ENCODE measurements at regions not wholly inside any gene's neighbourhood (a gene's known extent, or its start where the extent isn't known, plus 50 kb on each side); places are given as distances from the start of the nearest gene placed in this dataset.
"Not testable (repeated sequence)": the region's sequence is repeated elsewhere in the genome, so short reads cannot be mapped to it uniquely, and the experiment has no call there.

DNA sequence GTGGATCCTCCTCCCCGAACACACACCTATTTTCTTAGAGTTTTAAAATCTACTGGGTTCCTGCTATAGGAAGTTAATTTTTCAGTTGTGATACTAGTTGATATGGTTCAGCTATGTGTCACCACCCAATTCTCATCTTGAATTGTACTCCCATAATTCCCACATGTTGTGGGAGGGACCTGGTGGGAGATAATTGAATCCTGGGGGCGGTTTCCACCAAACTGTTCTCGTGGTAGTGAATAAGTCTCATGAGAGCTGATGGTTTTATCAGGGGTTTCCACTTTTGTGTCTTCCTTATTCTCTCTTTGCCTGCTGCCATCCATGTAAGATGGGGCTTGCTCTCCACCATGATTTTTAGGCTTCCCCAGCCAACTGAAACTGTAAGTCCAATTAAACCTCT lies 571.6 kb downstream of the KCNA4 start:
- intact Hi-C loops (cut with micrococcal nuclease) = loop anchor here (5.0 to 10.0 kb wide), 2 partner anchors 400 to 492 kb away; no protein-coding TSS in a partner anchor
- DNase-seq, ATAC-seq: not testable (repeated sequence)

DNA sequence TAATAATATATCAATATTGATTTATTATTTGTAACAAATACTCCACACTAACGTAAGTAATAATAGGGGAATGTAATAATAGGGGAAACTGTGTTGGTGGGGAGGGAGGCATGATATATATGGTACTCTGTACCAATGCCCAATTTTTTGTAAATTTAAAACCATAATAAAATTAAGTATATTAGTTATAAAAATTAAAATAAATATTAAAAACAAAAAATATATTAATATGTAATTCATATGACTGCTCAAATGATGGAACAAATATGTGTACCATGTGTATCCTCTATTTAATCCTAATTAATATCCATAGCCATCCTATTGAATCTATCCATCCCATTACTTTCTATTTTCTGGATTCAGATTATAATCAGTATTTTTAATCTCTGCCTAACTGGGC lies 578.0 kb downstream of the KCNA4 start:
- intact Hi-C loops (cut with micrococcal nuclease) = loop anchor here (10.0 kb wide), 1 partner anchor 1476 kb away; no protein-coding TSS in a partner anchor
- ATAC-seq (no peak), DNase-seq (no peak)

DNA sequence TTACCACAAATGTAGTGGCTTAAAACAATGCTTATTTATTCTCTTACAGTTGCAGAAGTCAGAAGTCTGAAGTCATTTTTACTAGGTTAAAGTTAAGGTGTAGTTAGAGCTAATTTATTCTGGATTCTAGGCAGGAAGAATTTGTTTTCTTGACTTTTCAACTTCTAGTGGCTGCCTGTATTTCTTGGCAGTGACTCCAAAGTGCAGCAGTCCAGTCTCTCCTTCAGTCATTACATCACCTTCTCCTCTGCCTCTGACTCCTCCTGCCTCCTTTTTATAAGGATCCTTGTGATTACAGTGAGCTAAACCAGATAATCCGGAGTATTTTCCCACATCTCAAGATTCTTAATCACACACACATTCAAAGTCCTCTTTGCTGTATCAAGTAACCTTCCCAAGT lies 581.4 kb downstream of the KCNA4 start:
- intact Hi-C loops (cut with micrococcal nuclease) = loop anchor here (10.0 kb wide), 1 partner anchor 1479 kb away; no protein-coding TSS in a partner anchor
- DNase-seq = no peak

DNA sequence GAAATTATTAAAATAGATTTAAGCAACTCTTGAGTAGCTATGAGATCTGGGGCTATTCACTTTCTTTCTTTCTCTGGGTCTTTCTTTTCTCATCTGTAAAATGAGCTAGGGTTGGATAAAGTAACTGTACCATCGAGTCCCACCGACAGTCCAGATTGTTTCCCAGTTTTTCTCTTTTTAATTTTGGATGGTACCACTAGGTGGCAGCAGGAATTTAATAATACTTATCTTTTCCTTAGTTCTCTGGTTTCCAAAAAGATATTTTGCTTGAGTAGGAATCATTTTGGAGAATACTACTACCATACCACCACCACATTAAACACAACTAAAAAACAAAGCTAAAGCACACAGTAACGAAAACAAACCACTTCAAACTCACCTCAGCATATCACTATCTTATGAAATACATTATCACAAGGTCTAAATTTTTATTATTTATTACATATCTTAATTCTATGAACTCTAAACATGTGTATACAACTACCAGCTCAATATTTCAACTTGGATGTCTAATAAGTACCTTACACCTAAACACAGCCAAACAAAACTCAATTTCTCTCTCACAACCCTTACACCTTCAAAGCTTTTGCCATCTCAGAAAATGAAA lies 584.0 kb downstream of the KCNA4 start:
- intact Hi-C loops (cut with micrococcal nuclease) = loop anchor here (10.0 kb wide), 1 partner anchor 1482 kb away; no protein-coding TSS in a partner anchor
- DNase-seq (no peak), ATAC-seq (no peak)

More for the DNA sequence above, 581.4 kb downstream of the KCNA4 start:
- ATAC-seq = no peak

DNA sequence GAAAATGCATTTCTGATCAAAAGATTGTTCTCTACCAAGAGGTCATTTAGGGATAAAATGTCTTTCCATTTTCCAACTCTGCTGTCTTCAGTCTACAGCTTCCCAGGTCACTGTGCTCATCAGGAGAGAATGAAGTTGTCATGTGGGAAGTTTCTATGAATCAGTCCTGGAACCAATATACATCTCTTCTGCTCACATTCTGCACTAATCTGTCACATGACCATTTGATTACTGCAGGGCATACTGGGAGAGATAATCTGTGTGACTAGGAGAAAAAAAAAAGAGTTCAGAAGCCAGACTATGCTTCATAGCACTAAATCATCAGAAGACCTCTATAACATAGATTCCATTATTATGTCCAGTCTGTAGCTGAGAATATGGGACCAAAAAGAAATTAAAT lies 611.5 kb downstream of the KCNA4 start:
- ATAC-seq (no peak), DNase-seq (no peak)
- intact Hi-C loops (cut with micrococcal nuclease) = no loop called here

DNA sequence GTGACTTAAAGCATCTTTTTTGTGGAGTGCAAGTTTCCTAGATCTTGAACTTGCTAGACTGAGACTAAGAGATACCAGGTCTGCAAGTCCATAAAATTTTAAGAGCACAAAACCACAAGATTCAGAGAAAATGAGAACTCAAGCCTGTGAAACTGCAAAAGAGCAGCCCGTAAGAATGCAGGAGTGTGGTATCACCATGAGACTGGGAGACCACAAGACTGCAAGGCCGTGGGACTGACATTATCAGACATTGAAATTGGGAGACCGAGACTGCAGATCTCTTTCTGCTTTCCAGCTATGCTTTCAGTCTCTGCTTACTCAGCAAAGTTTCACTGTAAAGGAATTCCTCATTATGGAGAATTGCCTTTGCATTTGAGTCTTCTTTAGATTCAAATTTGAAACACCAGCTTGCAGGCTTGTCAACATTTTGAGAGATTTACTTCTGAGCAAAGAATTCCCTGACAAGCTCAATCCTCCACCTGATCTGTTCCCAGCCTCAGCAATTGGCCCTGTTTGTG lies 621.2 kb downstream of the KCNA4 start:
- no peak for ATAC-seq
- intact Hi-C loops (cut with micrococcal nuclease) = no loop called here
- DNase-seq = no peak

DNA sequence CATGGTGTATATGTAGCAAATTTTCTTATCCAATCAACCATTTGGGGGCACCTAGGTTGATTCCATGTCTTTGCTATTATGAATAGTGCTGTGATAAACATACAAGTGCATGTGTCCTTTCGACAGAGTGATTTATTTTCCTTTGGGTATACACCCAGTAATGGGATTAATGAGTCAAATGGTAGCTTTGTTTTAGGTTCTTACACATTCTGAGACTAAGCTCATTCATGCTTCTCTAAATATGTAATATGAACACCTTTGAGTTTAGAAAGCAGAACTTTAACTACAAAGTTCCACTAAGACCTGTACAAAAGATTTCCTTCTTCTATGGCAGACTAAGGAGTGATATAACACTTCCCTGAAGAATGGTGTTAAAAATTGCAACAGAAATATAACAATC lies 627.0 kb downstream of the KCNA4 start:
- DNase-seq = no peak
- intact Hi-C loops (cut with micrococcal nuclease) = no loop called here
- no peak for ATAC-seq

DNA sequence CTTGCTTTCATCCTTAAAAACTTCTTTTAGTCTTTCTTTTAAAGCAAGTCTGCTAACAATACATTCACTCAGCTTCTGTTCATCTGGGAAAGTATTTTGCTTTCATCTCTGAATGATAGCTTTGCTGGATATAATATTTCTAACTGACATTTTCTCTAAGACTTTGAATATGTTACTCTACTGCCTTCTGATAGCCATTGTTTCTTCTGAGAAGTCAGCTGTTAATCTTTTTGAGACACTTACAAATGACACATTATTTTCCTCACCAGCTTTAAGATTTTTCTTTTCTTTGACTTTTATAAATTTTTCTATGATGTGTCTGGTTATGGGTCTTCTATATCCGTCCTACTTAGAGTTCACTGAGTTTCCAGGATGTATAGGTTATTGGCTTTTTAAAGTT lies 643.1 kb downstream of the KCNA4 start:
- ATAC-seq = no peak
- intact Hi-C loops (cut with micrococcal nuclease) = no loop called here
- no peak for DNase-seq

DNA sequence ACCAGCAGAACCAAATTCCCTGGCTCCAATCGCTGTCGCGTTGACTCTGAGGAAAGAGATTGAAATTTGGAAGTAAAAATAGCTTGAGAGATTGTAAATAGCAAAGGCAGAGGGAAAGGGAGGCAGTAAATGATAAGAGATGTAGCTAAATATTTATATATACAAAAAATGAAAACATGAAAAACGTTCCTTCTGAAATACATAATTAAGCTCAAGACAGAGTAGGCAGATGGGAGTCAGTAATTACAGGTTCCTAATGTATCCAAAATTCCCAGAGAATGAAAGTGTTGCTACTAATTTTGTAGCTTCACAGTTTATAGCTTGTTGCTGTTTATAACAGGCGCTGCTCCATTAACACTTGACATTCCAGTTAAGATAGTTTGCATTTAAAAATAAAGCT lies 648.7 kb downstream of the KCNA4 start:
- intact Hi-C loops (cut with micrococcal nuclease) = no loop called here
- ATAC-seq (no peak), DNase-seq (no peak)

DNA sequence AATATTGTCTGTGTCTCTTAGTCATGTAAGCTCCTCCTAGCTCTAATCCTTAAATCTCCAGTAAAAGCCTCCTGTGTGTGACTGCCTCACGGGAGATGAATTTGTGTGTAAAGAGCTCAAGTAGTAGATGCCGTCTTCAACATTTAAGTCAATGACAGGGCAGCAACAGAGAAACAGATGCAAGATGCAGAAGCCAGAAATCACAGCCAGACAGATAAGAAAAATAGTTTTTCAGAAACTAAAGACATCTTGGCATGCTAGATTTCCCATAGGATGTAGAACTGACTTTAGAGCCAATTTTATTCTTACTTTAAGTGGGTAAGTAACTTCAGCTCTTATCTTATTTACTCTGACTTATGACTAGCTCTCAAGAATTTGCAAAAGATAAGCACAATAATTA lies 652.8 kb downstream of the KCNA4 start:
- ATAC-seq (no peak), DNase-seq (no peak)
- intact Hi-C loops (cut with micrococcal nuclease) = no loop called here

DNA sequence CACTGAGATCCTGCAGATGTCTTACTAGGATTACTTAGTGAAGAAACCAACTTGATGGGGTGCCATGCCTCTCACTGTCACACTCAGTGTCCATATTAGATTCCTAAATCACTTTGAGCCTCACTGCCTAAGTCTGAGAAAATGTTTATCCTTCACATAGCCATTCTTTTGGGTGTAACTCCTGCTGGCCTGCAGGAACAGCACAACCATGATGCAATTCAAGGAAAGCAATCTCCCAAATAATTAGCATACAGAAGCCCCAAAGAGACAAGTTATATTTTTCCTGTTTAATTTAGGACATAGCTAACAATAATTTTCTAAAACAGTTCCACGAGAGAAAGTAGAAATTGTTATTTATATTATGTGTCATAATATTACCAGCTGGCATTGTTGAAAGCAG lies 655.5 kb downstream of the KCNA4 start:
- ATAC-seq (no peak), DNase-seq (no peak)
- intact Hi-C loops (cut with micrococcal nuclease) = no loop called here

DNA sequence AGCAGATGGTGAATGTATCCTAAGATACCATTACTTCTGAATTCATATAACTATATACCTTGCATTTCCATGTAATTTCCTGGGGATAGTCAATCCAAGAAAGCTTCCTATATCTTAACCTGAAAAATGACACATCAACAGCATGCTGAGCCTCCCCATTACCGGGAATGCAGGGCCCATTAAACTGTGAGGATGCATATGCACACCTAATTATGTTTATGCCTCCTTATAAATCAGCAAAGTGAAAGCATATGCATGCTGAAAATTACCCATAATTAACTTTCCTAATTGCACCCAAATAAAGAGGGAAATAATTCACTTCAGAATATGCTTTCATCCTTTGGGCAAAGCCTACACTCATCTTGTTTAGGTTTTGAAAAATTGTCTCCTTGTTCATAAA lies 663.0 kb downstream of the KCNA4 start:
- DNase-seq = no peak
- intact Hi-C loops (cut with micrococcal nuclease) = no loop called here

DNA sequence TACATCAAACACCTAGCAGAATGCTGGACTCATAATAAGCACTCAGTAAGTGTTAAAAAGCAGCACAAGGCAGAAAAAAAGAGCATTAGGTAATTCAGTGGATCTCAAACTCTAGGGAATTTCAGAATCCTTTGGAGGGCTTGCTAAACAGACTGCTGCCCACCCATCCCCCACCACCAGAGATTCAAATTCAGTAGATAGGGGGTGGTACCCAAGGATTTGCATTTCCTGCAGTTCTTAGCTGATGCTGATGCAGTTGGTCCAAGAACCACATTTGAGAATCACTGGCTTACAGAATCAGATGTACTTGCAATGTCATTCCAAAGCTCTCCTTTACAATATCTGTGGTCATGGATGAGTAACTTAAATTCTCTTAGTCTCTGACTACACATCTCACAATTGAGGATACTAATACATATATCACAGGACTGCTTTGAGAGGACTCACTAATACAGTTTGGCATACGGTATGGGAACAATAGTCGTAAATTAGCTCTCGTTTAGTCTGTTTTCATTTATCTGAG lies 664.5 kb downstream of the KCNA4 start:
- ATAC-seq = no peak

More for the DNA sequence above, 663.0 kb downstream of the KCNA4 start:
- ATAC-seq = no peak

DNA sequence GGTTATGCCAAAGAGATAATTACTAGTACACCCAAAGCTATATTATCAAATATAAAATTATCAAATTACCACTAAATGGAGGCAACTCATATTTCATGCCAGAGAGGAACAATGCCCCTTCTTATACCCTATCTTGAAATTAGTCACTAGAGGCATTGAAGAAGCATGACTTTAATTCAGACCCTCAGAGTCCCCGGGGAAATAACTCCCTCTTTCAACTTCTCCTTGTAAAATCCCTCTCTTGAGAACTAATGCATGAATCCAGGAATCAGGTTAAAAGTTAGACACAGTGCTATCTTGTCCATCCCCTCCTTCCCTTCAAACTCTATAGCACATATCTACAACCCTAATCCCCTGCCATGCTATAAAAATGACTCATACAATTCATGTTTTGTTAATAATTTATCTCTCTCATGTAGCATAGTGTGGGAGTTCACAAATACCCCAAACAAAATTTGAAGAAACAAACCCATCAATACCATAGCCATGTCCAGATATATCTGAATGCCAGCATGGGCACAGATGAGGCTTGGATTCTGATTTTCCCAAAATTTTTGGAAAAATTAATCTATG lies 665.4 kb downstream of the KCNA4 start:
- DNase-seq (no peak), ATAC-seq (no peak)
- intact Hi-C loops (cut with micrococcal nuclease) = no loop called here

More for the DNA sequence above, 664.5 kb downstream of the KCNA4 start:
- intact Hi-C loops (cut with micrococcal nuclease) = no loop called here
- DNase-seq = no peak

DNA sequence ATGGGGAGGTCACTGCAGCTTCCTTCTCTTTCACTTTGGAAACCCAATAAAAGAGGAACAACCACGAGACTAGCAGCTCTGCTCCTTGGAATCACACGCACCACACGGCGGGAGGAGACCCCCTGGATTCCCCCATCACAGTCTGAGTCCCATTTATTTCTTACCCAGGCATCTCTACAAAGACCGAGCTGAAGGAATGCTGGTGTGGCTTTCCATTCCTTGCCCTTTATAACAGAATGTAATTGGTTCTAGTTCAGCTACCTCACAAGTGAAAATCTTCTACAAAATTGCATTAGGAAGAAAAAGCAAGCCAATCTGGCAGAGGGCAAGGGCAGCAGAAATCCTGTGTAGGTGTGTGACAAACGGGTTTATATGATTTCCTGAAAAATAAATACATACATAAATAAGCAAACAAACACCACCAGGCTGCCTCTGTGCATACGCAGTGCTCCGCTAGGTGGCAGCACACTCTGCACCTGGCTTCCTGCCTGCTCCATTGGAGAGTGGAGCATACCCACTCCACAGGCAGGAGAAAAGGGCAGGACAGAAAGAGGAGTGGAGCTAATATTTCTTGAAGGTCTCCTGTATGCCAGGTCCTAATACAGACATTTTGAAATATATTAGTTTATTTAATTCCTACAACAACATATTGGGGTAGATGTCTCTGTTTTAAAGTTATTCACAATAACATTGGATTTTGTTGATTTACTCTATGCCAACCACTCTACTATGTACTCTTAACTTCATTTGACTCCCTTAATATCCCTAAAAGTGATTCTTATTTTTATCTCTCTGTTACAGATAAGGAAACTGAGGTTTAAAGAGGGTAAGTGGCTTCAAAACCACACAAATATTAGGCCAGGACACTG lies 673.1 kb downstream of the KCNA4 start:
- peak; percentile 65 for ATAC-seq
- peak; percentile 71 for DNase-seq

DNA sequence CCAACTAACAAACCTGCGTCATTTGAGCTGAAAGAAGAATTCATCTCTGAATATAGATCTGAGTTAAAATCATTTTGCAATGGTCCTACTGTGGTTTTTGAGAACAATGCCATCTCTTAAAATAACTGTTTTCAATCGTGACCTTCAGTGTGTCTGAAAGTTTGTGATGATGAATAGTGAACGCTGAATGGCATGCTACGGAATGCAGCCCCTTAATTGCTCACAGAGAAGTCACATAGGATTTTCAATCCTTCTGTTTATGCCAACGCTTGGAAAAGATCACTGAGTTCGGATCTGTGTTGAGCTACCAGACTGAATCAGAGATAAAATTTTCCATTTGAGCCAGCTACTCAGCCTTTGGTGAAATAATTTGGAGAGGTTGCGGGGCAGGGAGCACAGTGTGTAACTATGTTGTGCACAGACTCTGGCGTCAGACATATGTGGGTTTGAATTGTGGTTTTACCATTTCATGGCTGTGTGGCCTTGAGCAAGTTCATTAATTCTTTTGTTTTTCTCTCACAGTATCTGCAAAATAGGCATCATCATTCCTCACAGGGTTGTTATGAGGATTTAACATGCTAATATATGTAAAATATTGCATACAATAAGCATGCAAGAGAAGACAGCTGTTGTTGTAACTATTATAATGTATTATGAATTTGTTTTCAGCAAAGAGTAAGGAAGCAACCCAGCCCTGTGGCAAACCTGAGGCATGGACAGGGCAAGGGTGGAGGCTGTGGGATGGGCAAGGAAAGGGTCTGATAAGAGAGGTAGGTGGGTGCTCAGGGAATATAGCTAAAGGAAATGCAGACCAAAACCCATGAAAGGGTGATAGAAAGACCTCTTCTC lies 679.9 kb downstream of the KCNA4 start:
- DNase-seq = no peak
- ATAC-seq = no peak
- intact Hi-C loops (cut with micrococcal nuclease) = loop anchor here (10.0 kb wide), 1 partner anchor 1642 kb away; no protein-coding TSS in a partner anchor

More for the DNA sequence above, 673.1 kb downstream of the KCNA4 start:
- intact Hi-C loops (cut with micrococcal nuclease) = no loop called here

DNA sequence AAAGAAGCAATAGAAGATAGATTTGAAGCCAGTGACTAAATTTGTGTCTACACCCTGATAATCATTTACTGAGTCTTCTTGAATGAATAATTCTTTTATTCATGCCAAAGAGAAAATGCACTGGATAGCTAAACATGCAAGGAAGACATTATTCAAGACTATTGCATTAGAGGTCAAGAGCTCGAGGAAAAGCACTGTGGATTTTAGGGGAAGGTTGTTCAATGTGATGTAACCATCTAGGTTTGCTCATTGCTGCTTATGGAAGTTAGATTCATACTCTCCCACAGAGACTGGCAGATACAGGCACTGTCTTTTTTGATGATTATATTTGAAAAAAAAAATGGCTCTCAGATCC lies 682.1 kb downstream of the KCNA4 start:
- ATAC-seq (no peak), DNase-seq (no peak)
- intact Hi-C loops (cut with micrococcal nuclease) = loop anchor here (10.0 kb wide), 1 partner anchor 1640 kb away; no protein-coding TSS in a partner anchor

DNA sequence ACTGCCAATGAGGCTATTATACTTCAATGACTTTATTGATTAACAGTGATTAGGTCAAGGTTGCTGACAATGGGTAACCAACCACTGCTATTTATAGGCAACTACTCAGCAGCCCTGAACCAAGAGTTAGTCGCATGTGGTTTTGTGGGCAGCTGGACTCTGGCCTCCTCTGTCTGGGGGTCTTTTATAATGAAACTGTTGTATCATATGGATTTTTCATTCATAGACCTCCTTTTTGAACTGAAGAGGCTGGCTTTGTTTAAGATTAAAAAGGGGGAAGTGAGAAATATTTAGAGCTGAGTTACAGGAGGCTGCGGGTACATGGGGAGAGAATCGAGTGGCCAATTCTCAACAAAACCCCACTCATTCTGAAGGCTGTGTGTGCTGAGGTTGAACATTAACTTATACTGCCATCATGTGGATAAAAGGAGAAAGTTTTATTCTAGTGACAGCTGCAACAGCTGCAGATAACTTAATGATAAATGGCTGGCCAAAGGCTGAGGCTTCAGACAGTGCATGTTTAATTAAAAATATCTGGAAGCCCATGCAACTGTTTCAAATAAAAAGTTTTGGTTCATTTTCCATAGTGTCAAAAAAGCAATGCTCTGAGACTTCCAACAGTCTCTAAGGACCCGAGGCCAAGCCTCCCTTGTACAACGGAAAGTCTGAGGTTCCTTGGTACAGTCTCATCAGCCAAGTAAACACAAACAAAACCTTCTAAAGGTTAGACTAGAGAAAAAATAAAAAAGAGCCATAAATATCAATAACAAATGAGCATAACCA lies 682.6 kb downstream of the KCNA4 start:
- intact Hi-C loops (cut with micrococcal nuclease) = loop anchor here (10.0 kb wide), 1 partner anchor 1639 kb away; no protein-coding TSS in a partner anchor
- ATAC-seq = no peak
- DNase-seq = no peak

All from left ventricle myocardium superior (tissue), 1 donor.